Panc1 (cell line): ENCODE measurements at regions not wholly inside any gene's neighbourhood (a gene's known extent, or its start where the extent isn't known, plus 50 kb on each side); places are given as distances from the start of the nearest gene placed in this dataset.

ENCODE experiments used
- POLR2AphosphoS5 ChIP-seq: IDR thresholded peaks from 2 replicates; pipeline ENCODE4 v1.6.1; 2012; ENCODE audit warnings: mild to moderate bottlenecking, low read depth, low read length, moderate library complexity
- TF ChIP-seq, protein P1 (sequence below): fragments of 450-650 bp; IDR thresholded peaks from 2 replicates; pipeline ENCODE4 v1.5.1; 2017; ENCODE audit warnings: mild to moderate bottlenecking
- TF ChIP-seq, protein P2 (sequence below), 2 experiments: IDR thresholded peaks; 2 replicates each; pipeline ENCODE4 v1.6.1; 2011 to 2012; ENCODE audit warnings: low read depth in 2 of 2, control low read depth in 1 of 2, low read length in 1 of 2, mild to moderate bottlenecking in 1 of 2, moderate library complexity in 1 of 2; ENCODE audit not compliant: insufficient read depth in 1 of 2

DNA sequence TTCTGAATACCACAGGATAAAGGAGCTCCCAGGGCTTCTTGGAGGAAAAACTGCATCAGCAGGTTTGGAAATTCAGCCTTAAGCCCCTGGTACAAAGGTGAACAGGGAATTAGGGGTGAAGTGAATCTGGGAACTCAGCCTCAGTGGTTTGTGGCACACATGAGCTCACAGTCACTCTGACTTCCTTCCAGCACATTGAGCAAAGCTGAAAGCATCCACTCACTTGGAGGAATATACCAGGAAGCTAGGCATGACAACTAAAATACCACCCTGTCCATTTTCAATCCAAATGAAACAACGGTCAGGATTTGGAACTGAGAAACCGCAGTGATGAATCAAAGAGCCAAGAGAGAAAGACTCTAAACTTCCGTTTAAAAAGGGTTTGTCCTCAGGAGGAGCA lies 216.1 kb downstream of the ICOS start:
- TF ChIP-seq POLR2AphosphoS5: no peak
- TF ChIP-seq, protein P1, sequence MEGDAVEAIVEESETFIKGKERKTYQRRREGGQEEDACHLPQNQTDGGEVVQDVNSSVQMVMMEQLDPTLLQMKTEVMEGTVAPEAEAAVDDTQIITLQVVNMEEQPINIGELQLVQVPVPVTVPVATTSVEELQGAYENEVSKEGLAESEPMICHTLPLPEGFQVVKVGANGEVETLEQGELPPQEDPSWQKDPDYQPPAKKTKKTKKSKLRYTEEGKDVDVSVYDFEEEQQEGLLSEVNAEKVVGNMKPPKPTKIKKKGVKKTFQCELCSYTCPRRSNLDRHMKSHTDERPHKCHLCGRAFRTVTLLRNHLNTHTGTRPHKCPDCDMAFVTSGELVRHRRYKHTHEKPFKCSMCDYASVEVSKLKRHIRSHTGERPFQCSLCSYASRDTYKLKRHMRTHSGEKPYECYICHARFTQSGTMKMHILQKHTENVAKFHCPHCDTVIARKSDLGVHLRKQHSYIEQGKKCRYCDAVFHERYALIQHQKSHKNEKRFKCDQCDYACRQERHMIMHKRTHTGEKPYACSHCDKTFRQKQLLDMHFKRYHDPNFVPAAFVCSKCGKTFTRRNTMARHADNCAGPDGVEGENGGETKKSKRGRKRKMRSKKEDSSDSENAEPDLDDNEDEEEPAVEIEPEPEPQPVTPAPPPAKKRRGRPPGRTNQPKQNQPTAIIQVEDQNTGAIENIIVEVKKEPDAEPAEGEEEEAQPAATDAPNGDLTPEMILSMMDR: no peak
- TF ChIP-seq, protein P2, sequence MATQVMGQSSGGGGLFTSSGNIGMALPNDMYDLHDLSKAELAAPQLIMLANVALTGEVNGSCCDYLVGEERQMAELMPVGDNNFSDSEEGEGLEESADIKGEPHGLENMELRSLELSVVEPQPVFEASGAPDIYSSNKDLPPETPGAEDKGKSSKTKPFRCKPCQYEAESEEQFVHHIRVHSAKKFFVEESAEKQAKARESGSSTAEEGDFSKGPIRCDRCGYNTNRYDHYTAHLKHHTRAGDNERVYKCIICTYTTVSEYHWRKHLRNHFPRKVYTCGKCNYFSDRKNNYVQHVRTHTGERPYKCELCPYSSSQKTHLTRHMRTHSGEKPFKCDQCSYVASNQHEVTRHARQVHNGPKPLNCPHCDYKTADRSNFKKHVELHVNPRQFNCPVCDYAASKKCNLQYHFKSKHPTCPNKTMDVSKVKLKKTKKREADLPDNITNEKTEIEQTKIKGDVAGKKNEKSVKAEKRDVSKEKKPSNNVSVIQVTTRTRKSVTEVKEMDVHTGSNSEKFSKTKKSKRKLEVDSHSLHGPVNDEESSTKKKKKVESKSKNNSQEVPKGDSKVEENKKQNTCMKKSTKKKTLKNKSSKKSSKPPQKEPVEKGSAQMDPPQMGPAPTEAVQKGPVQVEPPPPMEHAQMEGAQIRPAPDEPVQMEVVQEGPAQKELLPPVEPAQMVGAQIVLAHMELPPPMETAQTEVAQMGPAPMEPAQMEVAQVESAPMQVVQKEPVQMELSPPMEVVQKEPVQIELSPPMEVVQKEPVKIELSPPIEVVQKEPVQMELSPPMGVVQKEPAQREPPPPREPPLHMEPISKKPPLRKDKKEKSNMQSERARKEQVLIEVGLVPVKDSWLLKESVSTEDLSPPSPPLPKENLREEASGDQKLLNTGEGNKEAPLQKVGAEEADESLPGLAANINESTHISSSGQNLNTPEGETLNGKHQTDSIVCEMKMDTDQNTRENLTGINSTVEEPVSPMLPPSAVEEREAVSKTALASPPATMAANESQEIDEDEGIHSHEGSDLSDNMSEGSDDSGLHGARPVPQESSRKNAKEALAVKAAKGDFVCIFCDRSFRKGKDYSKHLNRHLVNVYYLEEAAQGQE (IDR thresholded peaks at IDR 0.05; ENCODE audit: insufficient read depth in 1 of 2, low read depth in 2 of 2, low read length in 1 of 2): no peak
